Activated CD8-positive, alpha-beta memory T cell treated with anti-CD3 and anti-CD28 coated beads for 48 hours (primary cell): ENCODE measurements at regions not wholly inside any gene's neighbourhood (a gene's known extent, or its start where the extent isn't known, plus 50 kb on each side); places are given as distances from the start of the nearest gene placed in this dataset.
A peak's percentile ranks its signal among the peaks of the same experiment; 100 is the strongest.

ENCODE experiments used
- DNase-seq, 3 experiments: peaks; one replicate each; pipeline ENCODE4 v3.0.0-alpha.2; 2020; ENCODE audit warnings: low read depth in 2 of 3, low spot score in 2 of 3

GRCh38 chr4:121277194-121278105 is 103.4 kb downstream of the QRFPR start:
- no peak for DNase-seq

GRCh38 chr4:121273191-121273590 is 107.6 kb downstream of the QRFPR start:
- DNase-seq, result no peak

- DNase-seq, result no peak
Measured at GRCh38 chr4:121272526-121272925, 108.3 kb downstream of the QRFPR start.

- no peak for DNase-seq
Measured at GRCh38 chr4:121270389-121270788, 106.3 kb upstream of the TNIP3 start.

- no peak for DNase-seq
Measured at GRCh38 chr4:121269001-121269400, 104.9 kb upstream of the TNIP3 start.

- no peak for DNase-seq
Measured at GRCh38 chr4:121266982-121267381, 102.9 kb upstream of the TNIP3 start.

- DNase-seq, result no peak
Measured at GRCh38 chr4:121256887-121257466, 92.9 kb upstream of the TNIP3 start.

- DNase-seq, result no peak
Measured at GRCh38 chr4:121255986-121256750, 92.0 kb upstream of the TNIP3 start.

GRCh38 chr4:121253961-121254360 is 89.8 kb upstream of the TNIP3 start:
- DNase-seq, result no peak

- DNase-seq, result peak in 1 of 3 experiments; percentile 20
Measured at GRCh38 chr4:121252224-121252806, 88.2 kb upstream of the TNIP3 start.

- DNase-seq, result no peak
Measured at GRCh38 chr4:121248747-121249146, 84.6 kb upstream of the TNIP3 start.

- no peak for DNase-seq
Measured at GRCh38 chr4:121246698-121247097, 82.6 kb upstream of the TNIP3 start.

- no peak for DNase-seq
Measured at GRCh38 chr4:121243485-121243884, 79.4 kb upstream of the TNIP3 start.

- DNase-seq, result no peak
Measured at GRCh38 chr4:121242188-121242750, 78.1 kb upstream of the TNIP3 start.

GRCh38 chr4:121239951-121240350 is 75.8 kb upstream of the TNIP3 start:
- DNase-seq, result no peak

- DNase-seq, result no peak
Measured at GRCh38 chr4:121238461-121238860, 74.3 kb upstream of the TNIP3 start.

GRCh38 chr4:121237069-121237399 is 72.9 kb upstream of the TNIP3 start:
- DNase-seq, result no peak

GRCh38 chr4:121236353-121237068 is 72.4 kb upstream of the TNIP3 start:
- no peak for DNase-seq

- no peak for DNase-seq
Measured at GRCh38 chr4:121233982-121234381, 69.9 kb upstream of the TNIP3 start.

- no peak for DNase-seq
Measured at GRCh38 chr4:121229993-121230392, 65.9 kb upstream of the TNIP3 start.

GRCh38 chr4:121228848-121229247 is 64.7 kb upstream of the TNIP3 start:
- DNase-seq, result no peak
